H9 (cell line): ENCODE measurements at regions not wholly inside any gene's neighbourhood (a gene's known extent, or its start where the extent isn't known, plus 50 kb on each side); places are given as distances from the start of the nearest gene placed in this dataset.

ENCODE experiments used
- DNase-seq: peaks from one replicate; pipeline ENCODE4 v3.0.0-alpha.2; 2017
- H2AFZ ChIP-seq: one replicate; pipeline ENCODE4 v1.6.1; 2013; ENCODE audit warnings: mild to moderate bottlenecking, low read length, control low read depth, moderate library complexity
- H2AK5ac ChIP-seq: 2 replicates; pipeline ENCODE4 v1.6.1; 2013; ENCODE audit warnings: low read length, control low read depth, mixed read lengths; ENCODE audit not compliant: insufficient read length
- H2BK120ac ChIP-seq: one replicate; pipeline ENCODE4 v1.6.1; 2013; ENCODE audit warnings: low read depth, mild to moderate bottlenecking, low read length, control low read depth, inconsistent platforms; ENCODE audit not compliant: poor library complexity, severe bottlenecking
- H2BK12ac ChIP-seq: 2 replicates; pipeline ENCODE4 v1.6.1; 2013; ENCODE audit warnings: low read length, control low read depth, mixed read lengths, low read depth; ENCODE audit not compliant: insufficient read length
- H2BK15ac ChIP-seq: 2 replicates; pipeline ENCODE4 v1.6.1; 2013; ENCODE audit warnings: low read depth, low read length, control low read depth
- H2BK20ac ChIP-seq: one replicate; pipeline ENCODE4 v1.6.1; 2013; ENCODE audit warnings: low read depth, mild to moderate bottlenecking, low read length, control low read depth, inconsistent platforms; ENCODE audit not compliant: poor library complexity, severe bottlenecking
- H2BK5ac ChIP-seq: 2 replicates; pipeline ENCODE4 v1.6.1; 2013; ENCODE audit warnings: low read length, control low read depth, mixed read lengths; ENCODE audit not compliant: insufficient read length
- H3K14ac ChIP-seq: 2 replicates; pipeline ENCODE4 v1.6.1; 2013; ENCODE audit warnings: low read length, control low read depth; ENCODE audit not compliant: insufficient read depth
- H3K18ac ChIP-seq: 2 replicates; pipeline ENCODE4 v1.6.1; 2013; ENCODE audit warnings: low read depth, mild to moderate bottlenecking, mixed read lengths, low read length, control low read depth; ENCODE audit not compliant: insufficient read length
- H3K23ac ChIP-seq: 2 replicates; pipeline ENCODE4 v1.6.1; 2013; ENCODE audit warnings: low read length, control low read depth, mixed read lengths, low read depth; ENCODE audit not compliant: insufficient read length
- H3K23me2 ChIP-seq: 2 replicates; pipeline ENCODE4 v1.6.1; 2013; ENCODE audit warnings: low read depth, mild to moderate bottlenecking, mixed read lengths, low read length, control low read depth; ENCODE audit not compliant: insufficient read length, poor library complexity, severe bottlenecking
- H3K27ac ChIP-seq: 2 replicates; pipeline ENCODE4 v1.5.1; 2013; ENCODE audit warnings: low read length, control low read depth, mixed read lengths, low read depth; ENCODE audit not compliant: insufficient read length
- H3K27me3 ChIP-seq: 2 replicates; pipeline ENCODE4 v1.6.1; 2013; ENCODE audit warnings: low read length, control low read depth, inconsistent platforms; ENCODE audit not compliant: insufficient read depth
- H3K4ac ChIP-seq: 2 replicates; pipeline ENCODE4 v1.6.1; 2013; ENCODE audit warnings: low read depth, mild to moderate bottlenecking, control low read depth, inconsistent platforms, low read length, moderate library complexity
- H3K4me1 ChIP-seq: 2 replicates; pipeline ENCODE4 v1.6.1; 2013; ENCODE audit warnings: low read length, control low read depth, inconsistent platforms; ENCODE audit not compliant: insufficient read depth
- H3K4me2 ChIP-seq: 2 replicates; pipeline ENCODE4 v1.6.1; 2013; ENCODE audit warnings: low read length, control low read depth, mixed read lengths; ENCODE audit not compliant: insufficient read length, insufficient read depth
- H3K56ac ChIP-seq: 2 replicates; pipeline ENCODE4 v1.6.1; 2013; ENCODE audit warnings: low read depth, mild to moderate bottlenecking, mixed read lengths, low read length, control low read depth; ENCODE audit not compliant: insufficient read length
- H3K79me1 ChIP-seq: 2 replicates; pipeline ENCODE4 v1.6.1; 2013; ENCODE audit warnings: low read depth, mild to moderate bottlenecking, moderate library complexity, low read length, control low read depth, inconsistent platforms; ENCODE audit not compliant: insufficient read depth, poor library complexity, severe bottlenecking
- H3K79me2 ChIP-seq: 2 replicates; pipeline ENCODE4 v1.6.1; 2013; ENCODE audit warnings: low read length, control low read depth, inconsistent platforms; ENCODE audit not compliant: insufficient read depth
- H3K9ac ChIP-seq: 2 replicates; pipeline ENCODE4 v1.6.1; 2013; ENCODE audit warnings: low read length, control low read depth, mixed read lengths; ENCODE audit not compliant: insufficient read length; ENCODE audit errors: extremely low read depth
- H3K9me3 ChIP-seq: one replicate; pipeline ENCODE4 v1.6.1; 2013; ENCODE audit warnings: low read depth, low read length, inconsistent platforms; ENCODE audit not compliant: control insufficient read depth
- H3T11ph ChIP-seq: one replicate; pipeline ENCODE4 v1.6.1; 2013; ENCODE audit warnings: mild to moderate bottlenecking, low read length, control low read depth, inconsistent platforms
- H4K20me1 ChIP-seq: one replicate; pipeline ENCODE4 v1.6.1; 2013; ENCODE audit not compliant: control insufficient read depth, insufficient read length, insufficient read depth
- H4K5ac ChIP-seq: 2 replicates; pipeline ENCODE4 v1.6.1; 2013; ENCODE audit warnings: low read depth, mild to moderate bottlenecking, mixed read lengths, low read length, control low read depth; ENCODE audit not compliant: insufficient read length
- H4K8ac ChIP-seq: replicated peaks from 2 replicates; pipeline ENCODE4 v1.6.1; 2013; ENCODE audit warnings: low read length, control low read depth, mixed read lengths, low read depth; ENCODE audit not compliant: insufficient read length
- H4K91ac ChIP-seq: 2 replicates; pipeline ENCODE4 v1.6.1; 2013; ENCODE audit warnings: low read depth, mild to moderate bottlenecking, moderate library complexity, mixed read lengths, low read length, control low read depth; ENCODE audit not compliant: insufficient read length
- H3K27ac Mint-ChIP-seq, 3 experiments: 2 replicates in 2 of 3; 3 replicates in 1 of 3; pipeline ENCODE4 v1.8.0; 2020 to 2021; ENCODE audit warnings: mixed read lengths in 3 of 3, mild to moderate bottlenecking in 1 of 3, moderate library complexity in 1 of 3
- H3K27me3 Mint-ChIP-seq: 2 replicates; pipeline ENCODE4 v1.8.0; 2021; ENCODE audit warnings: low read depth, mild to moderate bottlenecking, moderate library complexity, mixed read lengths
- H3K36me3 Mint-ChIP-seq, 3 experiments: 2 replicates in 2 of 3; 3 replicates in 1 of 3; pipeline ENCODE4 v1.8.0; 2020 to 2021; ENCODE audit warnings: low read depth in 3 of 3, mixed read lengths in 3 of 3; ENCODE audit not compliant: insufficient read depth in 1 of 3
- H3K4me1 Mint-ChIP-seq, 2 experiments: 2 replicates each; pipeline ENCODE4 v1.8.0; 2020; ENCODE audit warnings: mixed read lengths in 2 of 2
- H3K4me3 Mint-ChIP-seq, 2 experiments: 2 replicates in 1 of 2; 3 replicates in 1 of 2; pipeline ENCODE4 v1.8.0; 2020 to 2021; ENCODE audit warnings: mild to moderate bottlenecking in 2 of 2, mixed read lengths in 2 of 2, moderate library complexity in 1 of 2
- H3K9me3 Mint-ChIP-seq, 2 experiments: 2 replicates in 1 of 2; 3 replicates in 1 of 2; pipeline ENCODE4 v1.8.0; 2020; ENCODE audit warnings: mild to moderate bottlenecking in 2 of 2, mixed read lengths in 2 of 2, moderate library complexity in 1 of 2
- CTCF ChIP-seq: fragments of 200-600 bp; sonication (generic); conservative IDR thresholded peaks from 3 replicates; pipeline ENCODE4 v1.8.0; 2021; ENCODE audit warnings: antibody characterized with exemption, mild to moderate bottlenecking
- WGBS: extraction: QIAGEN DNeasy Blood & Tissue Kit; methylation state at CpG from one replicate; pipeline ENCODE4 v1.1.7; 2013; ENCODE audit warnings: missing lambda C conversion rate, low lambda C conversion rate, mixed read lengths; ENCODE audit not compliant: insufficient read length; ENCODE audit errors: extremely low coverage; 5-methylcytosine and 5-hydroxymethylcytosine counted together

DNA sequence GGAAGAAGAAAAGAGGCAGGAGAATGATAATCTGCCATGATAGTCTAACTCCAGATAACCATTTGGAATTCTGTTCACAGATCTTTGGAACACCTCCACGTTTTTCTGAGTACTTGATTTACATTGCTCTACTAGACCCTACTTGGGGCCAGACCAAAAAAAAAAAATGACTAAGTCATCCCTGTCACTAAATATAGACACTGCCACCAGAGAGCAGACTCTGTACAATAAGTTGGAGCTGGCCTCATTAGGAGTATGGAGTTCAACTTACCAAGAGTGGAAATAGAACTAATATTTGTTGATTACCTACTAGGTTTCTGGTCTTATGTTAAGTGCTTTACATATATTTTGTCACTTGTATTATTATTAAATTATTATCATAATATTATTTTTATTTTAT, 80.9 kb upstream of the ZNF800 start:
- no peak overlapping the region for H3K9ac ChIP-seq
- no peaks in the 10 kb centered on the region; the same call in 1 of the 2 replicates for H3K4me1 ChIP-seq
- no peak overlapping the region for H3K23ac ChIP-seq
- no peak overlapping the region for H3K27ac ChIP-seq
- no peaks in the 10 kb centered on the region for H3K23me2 ChIP-seq
- no peak overlapping the region for H3K18ac ChIP-seq
- no peak overlapping the region for H2BK20ac ChIP-seq
- H3K4ac ChIP-seq = no peak overlapping the region
- H3K9me3 ChIP-seq = no peaks in the 10 kb centered on the region
- H3K56ac ChIP-seq = no peak overlapping the region
- no peak overlapping the region for H4K91ac ChIP-seq
- no peak overlapping the region for H2AK5ac ChIP-seq
- H3K14ac ChIP-seq = no peak overlapping the region
- H4K20me1 ChIP-seq = no peaks in the 10 kb centered on the region
- no peak for DNase-seq
- Mint-ChIP-seq H3K4me1 (peaks cover 14 to 29% of the 10 kb centered on the region in 2 experiments), H3K4me3 (no peak overlapping the region), H3K9me3 (no peaks in the 10 kb centered on the region; a peak in 1 of 5 replicates), H3K27ac (no peak overlapping the region), H3K36me3 (no peaks in the 10 kb centered on the region), H3K27me3 (peaks cover 29% of the 10 kb centered on the region)
- H3K27me3 ChIP-seq = no peaks in the 10 kb centered on the region
- H4K5ac ChIP-seq = no peak overlapping the region
- no peak overlapping the region for H4K8ac ChIP-seq
- H3K79me1 ChIP-seq = no peaks in the 10 kb centered on the region
- no peak overlapping the region for H2BK12ac ChIP-seq
- H2BK120ac ChIP-seq = no peak overlapping the region
- WGBS = no CpG with 5 or more reads among the region's 1 CpG
- H3K79me2 ChIP-seq = no peaks in the 10 kb centered on the region
- H2AFZ ChIP-seq = no peak overlapping the region
- no peak overlapping the region for H2BK5ac ChIP-seq
- no peak for TF ChIP-seq CTCF
- H2BK15ac ChIP-seq = no peak overlapping the region
- no peak overlapping the region for H3K4me2 ChIP-seq
- no peak overlapping the region for H3T11ph ChIP-seq
